ENCODE measurements at regions not wholly inside any gene's neighbourhood (a gene's known extent, or its start where the extent isn't known, plus 50 kb on each side); places are given as distances from the start of the nearest gene placed in this dataset.

DNA sequence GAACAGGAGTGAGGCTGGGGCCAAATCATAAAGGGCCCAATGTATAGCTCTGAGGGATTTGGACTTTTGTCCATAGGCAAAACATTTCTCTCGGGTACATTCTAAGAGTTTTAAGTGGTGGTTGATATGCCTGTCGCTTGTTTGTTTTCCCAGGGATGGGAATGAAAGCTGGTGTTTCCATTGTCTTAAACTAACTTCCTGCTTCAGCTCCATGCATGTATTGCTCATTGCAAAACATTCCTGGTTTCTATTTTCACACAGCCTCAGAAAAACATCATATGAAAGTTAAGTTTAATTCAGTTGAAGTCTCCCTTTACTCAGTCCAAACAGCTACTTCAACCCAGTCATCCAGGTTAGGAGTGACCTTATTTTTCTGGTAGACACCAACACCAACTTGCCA is 235.0 kb downstream of the ACTL7B start:
- H3K9ac ChIP-seq (ENCODE audit: low read depth, low read length): no peak overlapping the region
- H3K4me1 ChIP-seq (ENCODE audit: control insufficient read depth, insufficient read depth, low read length): no peaks in the 10 kb centered on the region
- no peaks in the 10 kb centered on the region for H3K36me3 ChIP-seq (ENCODE audit: insufficient read depth, low read length)
- no peak overlapping the region for H3K4me3 ChIP-seq (ENCODE audit: low read length)
- no peaks in the 10 kb centered on the region for H3K9me3 ChIP-seq (replicated peaks; ENCODE audit: low read length)
- no peak overlapping the region for H3K4me2 ChIP-seq (ENCODE audit: low read length)
- H3K27me3 ChIP-seq (ENCODE audit: control insufficient read depth, insufficient read depth, low read length): no peaks in the 10 kb centered on the region

- Histone ChIP-seq H3K4me1 (ENCODE audit: control insufficient read depth, insufficient read depth, low read length) (no peaks in the 10 kb centered on the region), H3K36me3 (ENCODE audit: insufficient read depth, low read length) (no peaks in the 10 kb centered on the region), H3K9me3 (replicated peaks; ENCODE audit: low read length) (no peaks in the 10 kb centered on the region), H3K4me3 (ENCODE audit: low read length) (no peak overlapping the region), H3K27me3 (ENCODE audit: control insufficient read depth, insufficient read depth, low read length) (peaks cover 4% of the 10 kb centered on the region), H3K4me2 (ENCODE audit: low read length) (no peak overlapping the region), H3K9ac (ENCODE audit: low read depth, low read length) (no peak overlapping the region)
These were observed 236.8 kb downstream of the ACTL7B start for GRCh38 chr9:108618906-108619550.

DNA sequence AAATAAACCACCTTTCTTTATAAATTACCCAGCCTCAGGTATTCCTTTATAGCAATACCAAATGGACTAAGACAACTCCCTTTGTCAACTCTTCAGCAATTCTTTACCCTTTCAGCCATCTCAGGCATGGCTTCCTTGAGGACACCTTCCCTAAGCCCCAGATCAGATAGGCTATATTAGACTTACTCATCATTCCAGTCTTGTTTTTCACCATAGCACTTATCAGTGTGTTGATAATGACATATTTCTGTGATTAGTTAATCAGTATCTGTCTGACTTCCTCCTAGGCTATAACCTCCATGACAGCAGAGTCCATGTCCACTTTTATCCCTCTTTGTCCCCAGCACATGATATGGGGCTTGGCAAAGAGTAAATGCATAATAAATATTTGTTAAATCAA is 238.1 kb downstream of the ACTL7B start:
- Histone ChIP-seq H3K4me1 (ENCODE audit: control insufficient read depth, insufficient read depth, low read length) (no peaks in the 10 kb centered on the region), H3K9ac (ENCODE audit: low read depth, low read length) (no peak overlapping the region), H3K27me3 (ENCODE audit: control insufficient read depth, insufficient read depth, low read length) (peaks cover 7% of the 10 kb centered on the region), H3K9me3 (replicated peaks; ENCODE audit: low read length) (no peaks in the 10 kb centered on the region), H3K4me2 (ENCODE audit: low read length) (no peak overlapping the region), H3K4me3 (ENCODE audit: low read length) (no peak overlapping the region), H3K36me3 (ENCODE audit: insufficient read depth, low read length) (no peaks in the 10 kb centered on the region)

DNA sequence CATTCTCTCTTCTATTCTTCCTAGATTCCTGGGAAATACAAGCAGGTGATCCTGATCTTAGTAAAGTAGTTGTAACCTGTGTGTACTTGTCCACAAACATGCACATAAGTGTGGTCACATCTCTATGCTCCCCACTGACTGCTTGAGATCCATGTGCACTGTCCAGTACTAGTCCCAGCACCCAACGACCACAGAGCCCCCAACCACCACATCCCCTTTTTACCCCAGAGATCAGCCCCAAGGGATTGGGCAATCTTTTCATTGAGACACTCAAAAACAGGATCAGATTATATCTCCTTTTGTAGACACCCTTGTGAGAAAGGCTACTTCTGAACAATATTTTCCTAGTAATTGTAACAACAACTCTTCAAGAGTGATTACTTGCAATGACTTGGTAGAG is 240.6 kb downstream of the ACTL7B start:
- H3K27me3 ChIP-seq (ENCODE audit: control insufficient read depth, insufficient read depth, low read length): peaks cover 7% of the 10 kb centered on the region
- H3K9ac ChIP-seq (ENCODE audit: low read depth, low read length): no peak overlapping the region
- H3K4me3 ChIP-seq (ENCODE audit: low read length): no peak overlapping the region

GRCh38 chr9:108612513-108612912 is 243.3 kb downstream of the ACTL7B start:
- H3K4me1 ChIP-seq (ENCODE audit: control insufficient read depth, insufficient read depth, low read length): no peaks in the 10 kb centered on the region
- H3K9me3 ChIP-seq (replicated peaks; ENCODE audit: low read length): no peaks in the 10 kb centered on the region
- H3K9ac ChIP-seq (ENCODE audit: low read depth, low read length): no peak overlapping the region
- H3K36me3 ChIP-seq (ENCODE audit: insufficient read depth, low read length): no peaks in the 10 kb centered on the region
- no peak overlapping the region for H3K4me2 ChIP-seq (ENCODE audit: low read length)
- no peak overlapping the region for H3K4me3 ChIP-seq (ENCODE audit: low read length)
- H3K27me3 ChIP-seq (ENCODE audit: control insufficient read depth, insufficient read depth, low read length): peaks cover 10% of the 10 kb centered on the region

More for the DNA sequence above, 240.6 kb downstream of the ACTL7B start:
- no peaks in the 10 kb centered on the region for H3K4me1 ChIP-seq (ENCODE audit: control insufficient read depth, insufficient read depth, low read length)
- no peaks in the 10 kb centered on the region for H3K9me3 ChIP-seq (replicated peaks; ENCODE audit: low read length)
- no peaks in the 10 kb centered on the region for H3K36me3 ChIP-seq (ENCODE audit: insufficient read depth, low read length)
- H3K4me2 ChIP-seq (ENCODE audit: low read length): no peak overlapping the region

DNA sequence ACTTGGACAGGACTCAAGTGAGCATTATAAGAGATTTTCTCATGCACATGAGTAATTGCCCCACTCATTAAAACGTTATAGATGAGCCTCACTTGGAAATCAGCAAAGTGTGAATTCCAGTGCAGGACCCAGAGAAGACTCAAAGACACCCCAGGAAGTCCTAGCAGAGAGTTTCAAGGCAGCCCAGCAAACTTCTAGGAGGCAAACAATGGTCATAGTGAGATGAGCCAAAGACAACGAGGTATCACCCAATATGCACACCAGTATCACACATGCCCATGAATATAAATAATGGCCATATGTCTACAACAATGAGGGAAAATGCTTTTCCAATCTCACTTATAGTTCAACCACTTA is 245.9 kb downstream of the ACTL7B start:
- no peaks in the 10 kb centered on the region for H3K4me1 ChIP-seq (ENCODE audit: control insufficient read depth, insufficient read depth, low read length)
- no peak overlapping the region for H3K9ac ChIP-seq (ENCODE audit: low read depth, low read length)
- peaks cover 7% of the 10 kb centered on the region for H3K27me3 ChIP-seq (ENCODE audit: control insufficient read depth, insufficient read depth, low read length)
- H3K9me3 ChIP-seq (replicated peaks; ENCODE audit: low read length): no peaks in the 10 kb centered on the region
- no peak overlapping the region for H3K4me2 ChIP-seq (ENCODE audit: low read length)
- H3K36me3 ChIP-seq (ENCODE audit: insufficient read depth, low read length): no peaks in the 10 kb centered on the region
- no peak overlapping the region for H3K4me3 ChIP-seq (ENCODE audit: low read length)

- Histone ChIP-seq H3K36me3 (ENCODE audit: insufficient read depth, low read length) (no peaks in the 10 kb centered on the region), H3K27me3 (ENCODE audit: control insufficient read depth, insufficient read depth, low read length) (peaks cover 7% of the 10 kb centered on the region), H3K4me3 (ENCODE audit: low read length) (no peak overlapping the region), H3K9me3 (replicated peaks; ENCODE audit: low read length) (no peaks in the 10 kb centered on the region), H3K4me1 (ENCODE audit: control insufficient read depth, insufficient read depth, low read length) (no peaks in the 10 kb centered on the region), H3K9ac (ENCODE audit: low read depth, low read length) (no peak overlapping the region), H3K4me2 (ENCODE audit: low read length) (no peak overlapping the region)
These were observed 246.4 kb downstream of the ACTL7B start for GRCh38 chr9:108609227-108609896.

- Histone ChIP-seq H3K4me3 (ENCODE audit: low read length) (no peak overlapping the region), H3K36me3 (ENCODE audit: insufficient read depth, low read length) (no peaks in the 10 kb centered on the region), H3K9ac (ENCODE audit: low read depth, low read length) (no peak overlapping the region), H3K4me1 (ENCODE audit: control insufficient read depth, insufficient read depth, low read length) (no peaks in the 10 kb centered on the region), H3K9me3 (replicated peaks; ENCODE audit: low read length) (no peaks in the 10 kb centered on the region), H3K4me2 (ENCODE audit: low read length) (no peak overlapping the region), H3K27me3 (ENCODE audit: control insufficient read depth, insufficient read depth, low read length) (peaks cover 12% of the 10 kb centered on the region)
These were observed 248.2 kb downstream of the ACTL7B start for GRCh38 chr9:108607607-108608006.

- no peak overlapping the region for H3K9ac ChIP-seq (ENCODE audit: low read depth, low read length)
- peaks cover 17% of the 10 kb centered on the region for H3K27me3 ChIP-seq (ENCODE audit: control insufficient read depth, insufficient read depth, low read length)
- no peak overlapping the region for H3K4me2 ChIP-seq (ENCODE audit: low read length)
- no peak overlapping the region for H3K4me3 ChIP-seq (ENCODE audit: low read length)
- no peaks in the 10 kb centered on the region for H3K4me1 ChIP-seq (ENCODE audit: control insufficient read depth, insufficient read depth, low read length)
- H3K36me3 ChIP-seq (ENCODE audit: insufficient read depth, low read length): no peaks in the 10 kb centered on the region
- H3K9me3 ChIP-seq (replicated peaks; ENCODE audit: low read length): no peaks in the 10 kb centered on the region
These were observed 249.4 kb downstream of the ACTL7B start for GRCh38 chr9:108606401-108606800.

GRCh38 chr9:108603141-108603540 is 252.6 kb downstream of the ACTL7B start:
- Histone ChIP-seq H3K4me2 (ENCODE audit: low read length) (no peak overlapping the region), H3K36me3 (ENCODE audit: insufficient read depth, low read length) (no peaks in the 10 kb centered on the region), H3K9me3 (replicated peaks; ENCODE audit: low read length) (no peaks in the 10 kb centered on the region), H3K9ac (ENCODE audit: low read depth, low read length) (no peak overlapping the region), H3K4me1 (ENCODE audit: control insufficient read depth, insufficient read depth, low read length) (no peaks in the 10 kb centered on the region), H3K27me3 (ENCODE audit: control insufficient read depth, insufficient read depth, low read length) (peaks cover 22% of the 10 kb centered on the region), H3K4me3 (ENCODE audit: low read length) (no peak overlapping the region)

DNA sequence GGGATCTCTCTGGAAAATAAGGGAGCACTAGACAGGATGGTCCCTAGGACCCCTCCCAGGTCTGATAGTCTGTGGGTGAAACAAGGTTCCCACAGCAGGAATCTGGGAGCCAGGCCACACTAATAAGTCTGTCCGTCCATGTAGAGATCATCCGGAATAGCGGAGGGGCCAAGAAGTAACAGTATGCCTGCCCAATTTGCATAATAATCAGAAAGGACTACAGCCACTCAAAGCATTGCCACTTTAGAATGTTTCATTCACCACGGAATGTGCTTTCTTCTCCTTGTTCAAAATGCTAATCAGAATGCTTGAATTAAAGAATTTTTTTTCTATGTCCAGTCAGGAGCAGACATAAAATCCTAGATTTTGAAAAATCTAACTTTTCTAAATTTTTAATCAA is 254.9 kb downstream of the ACTL7B start:
- Histone ChIP-seq H3K9ac (ENCODE audit: low read depth, low read length) (no peak overlapping the region), H3K27me3 (ENCODE audit: control insufficient read depth, insufficient read depth, low read length) (peaks cover 18% of the 10 kb centered on the region), H3K4me1 (ENCODE audit: control insufficient read depth, insufficient read depth, low read length) (no peaks in the 10 kb centered on the region), H3K4me2 (ENCODE audit: low read length) (no peak overlapping the region), H3K9me3 (replicated peaks; ENCODE audit: low read length) (no peaks in the 10 kb centered on the region), H3K36me3 (ENCODE audit: insufficient read depth, low read length) (no peaks in the 10 kb centered on the region), H3K4me3 (ENCODE audit: low read length) (no peak overlapping the region)

DNA sequence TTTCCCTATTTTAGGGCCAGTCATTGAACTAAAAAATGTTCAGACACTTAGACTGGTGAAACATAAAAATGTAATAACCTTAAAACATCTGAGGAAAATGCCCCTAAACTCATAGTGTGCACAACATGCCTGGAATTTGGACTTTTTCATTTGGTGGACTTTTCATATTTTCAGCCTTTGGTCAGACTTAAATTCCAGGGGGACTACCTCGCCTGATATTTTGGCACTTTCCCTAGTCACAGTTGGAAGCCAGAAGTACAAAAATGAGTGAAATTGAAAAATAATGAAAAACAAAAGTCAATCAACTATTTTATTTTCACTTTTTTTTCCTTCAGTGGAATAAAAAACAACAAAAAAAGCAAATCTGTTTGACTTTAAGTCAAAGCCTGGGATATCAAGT is 256.2 kb downstream of the ACTL7B start:
- H3K4me3 ChIP-seq (ENCODE audit: low read length): no peak overlapping the region
- peaks cover 21% of the 10 kb centered on the region for H3K27me3 ChIP-seq (ENCODE audit: control insufficient read depth, insufficient read depth, low read length)
- H3K4me2 ChIP-seq (ENCODE audit: low read length): no peak overlapping the region
- H3K9me3 ChIP-seq (replicated peaks; ENCODE audit: low read length): no peaks in the 10 kb centered on the region
- H3K9ac ChIP-seq (ENCODE audit: low read depth, low read length): no peak overlapping the region
- no peaks in the 10 kb centered on the region for H3K4me1 ChIP-seq (ENCODE audit: control insufficient read depth, insufficient read depth, low read length)
- H3K36me3 ChIP-seq (ENCODE audit: insufficient read depth, low read length): no peaks in the 10 kb centered on the region
